Skeletal muscle tissue (tissue), 3 donors: ENCODE measurements at regions not wholly inside any gene's neighbourhood (a gene's known extent, or its start where the extent isn't known, plus 50 kb on each side); places are given as distances from the start of the nearest gene placed in this dataset.

Source experiments
- H3K27ac ChIP-seq: one replicate; pipeline ENCODE4 v1.7.0; 2013; ENCODE audit warnings: mild to moderate bottlenecking, low read depth, low read length, inconsistent platforms
- H3K27me3 ChIP-seq, 3 donors: one replicate each; pipeline ENCODE4 v1.7.0; 2013; ENCODE audit warnings: low read length in 3 of 3; ENCODE audit not compliant: control insufficient read depth in 3 of 3, insufficient read depth in 3 of 3
- H3K36me3 ChIP-seq, 3 donors: one replicate each; pipeline ENCODE4 v1.7.0; 2013; ENCODE audit warnings: low read length in 3 of 3; ENCODE audit not compliant: control insufficient read depth in 3 of 3, insufficient read depth in 3 of 3
- H3K4me1 ChIP-seq, 3 donors: one replicate each; pipeline ENCODE4 v1.7.0; 2013; ENCODE audit warnings: low read length in 3 of 3, mild to moderate bottlenecking in 3 of 3; ENCODE audit not compliant: control insufficient read depth in 3 of 3, insufficient read depth in 3 of 3
- H3K4me3 ChIP-seq, 3 donors: one replicate each; pipeline ENCODE4 v1.7.0; 2013; ENCODE audit warnings: low read length in 3 of 3
- H3K9ac ChIP-seq, 3 donors: one replicate each; pipeline ENCODE4 v1.7.0; 2013; ENCODE audit warnings: low read length in 3 of 3, mild to moderate bottlenecking in 3 of 3, moderate library complexity in 2 of 3, low read depth in 1 of 3
- H3K9me3 ChIP-seq, 3 donors: one replicate each; pipeline ENCODE4 v1.7.0; 2013; ENCODE audit warnings: low read length in 3 of 3; ENCODE audit not compliant: control insufficient read depth in 3 of 3
- donor health status: Osteomylitis.

- Histone ChIP-seq H3K4me3 (no peak overlapping the region), H3K9ac (no peak overlapping the region), H3K36me3 (no peaks in the 10 kb centered on the region), H3K9me3 (no peaks in the 10 kb centered on the region), H3K4me1 (no peaks in the 10 kb centered on the region), H3K27me3 (no peaks in the 10 kb centered on the region), H3K27ac (no peak overlapping the region)
Measured at GRCh38 chr6:121647905-121648304, 212.5 kb downstream of the GJA1 start.

- H3K27ac ChIP-seq: no peak overlapping the region
- H3K36me3 ChIP-seq: no peaks in the 10 kb centered on the region
- peaks cover 0 to 3% (median 3%) of the 10 kb centered on the region in 3 donors for H3K4me1 ChIP-seq
- H3K4me3 ChIP-seq: no peak overlapping the region
- H3K27me3 ChIP-seq: no peaks in the 10 kb centered on the region
- no peak overlapping the region for H3K9ac ChIP-seq
- no peaks in the 10 kb centered on the region for H3K9me3 ChIP-seq
Measured at GRCh38 chr6:121649951-121650350, 214.5 kb downstream of the GJA1 start.

- no peak overlapping the region for H3K9ac ChIP-seq
- H3K9me3 ChIP-seq: no peaks in the 10 kb centered on the region
- H3K4me1 ChIP-seq: peaks cover 0 to 3% (median 3%) of the 10 kb centered on the region in 3 donors
- no peaks in the 10 kb centered on the region for H3K36me3 ChIP-seq
- H3K27ac ChIP-seq: peak overlapping the region; percentile 70
- H3K27me3 ChIP-seq: no peaks in the 10 kb centered on the region
- no peak overlapping the region for H3K4me3 ChIP-seq
Measured at GRCh38 chr6:121651420-121651819, 216.0 kb downstream of the GJA1 start.

- Histone ChIP-seq H3K36me3 (no peaks in the 10 kb centered on the region), H3K4me1 (peaks cover 0 to 3% (median 3%) of the 10 kb centered on the region in 3 donors), H3K9me3 (no peaks in the 10 kb centered on the region), H3K9ac (no peak overlapping the region), H3K27ac (peak overlapping the region; percentile 70), H3K4me3 (no peak overlapping the region), H3K27me3 (no peaks in the 10 kb centered on the region)
Measured at GRCh38 chr6:121652223-121652622, 216.8 kb downstream of the GJA1 start.

- no peak overlapping the region for H3K4me3 ChIP-seq
- peak overlapping the region; percentile 70 for H3K27ac ChIP-seq
- H3K9me3 ChIP-seq: no peaks in the 10 kb centered on the region
- no peaks in the 10 kb centered on the region for H3K36me3 ChIP-seq
- no peaks in the 10 kb centered on the region for H3K27me3 ChIP-seq
- no peak overlapping the region for H3K9ac ChIP-seq
- H3K4me1 ChIP-seq: peaks cover 0 to 3% (median 3%) of the 10 kb centered on the region in 3 donors
Measured at GRCh38 chr6:121652726-121653623, 217.5 kb downstream of the GJA1 start.

GRCh38 chr6:121653624-121654008, 218.2 kb downstream of the GJA1 start:
- Histone ChIP-seq H3K36me3 (no peaks in the 10 kb centered on the region), H3K27ac (peak overlapping the region; percentile 70), H3K9ac (no peak overlapping the region), H3K4me3 (no peak overlapping the region), H3K9me3 (no peaks in the 10 kb centered on the region), H3K4me1 (peaks cover 0 to 3% (median 3%) of the 10 kb centered on the region in 3 donors), H3K27me3 (no peaks in the 10 kb centered on the region)

GRCh38 chr6:121657972-121658371, 222.5 kb downstream of the GJA1 start:
- Histone ChIP-seq H3K9ac (no peak overlapping the region), H3K4me3 (no peak overlapping the region), H3K27ac (no peak overlapping the region), H3K4me1 (peaks cover 0 to 3% (median 3%) of the 10 kb centered on the region in 3 donors), H3K36me3 (no peaks in the 10 kb centered on the region), H3K9me3 (no peaks in the 10 kb centered on the region), H3K27me3 (no peaks in the 10 kb centered on the region)

- Histone ChIP-seq H3K9ac (no peak overlapping the region), H3K27me3 (no peaks in the 10 kb centered on the region), H3K4me3 (no peak overlapping the region), H3K4me1 (no peaks in the 10 kb centered on the region), H3K27ac (no peak overlapping the region), H3K9me3 (no peaks in the 10 kb centered on the region), H3K36me3 (no peaks in the 10 kb centered on the region)
Measured at GRCh38 chr6:121660277-121660676, 224.8 kb downstream of the GJA1 start.

GRCh38 chr6:121663292-121663810, 227.9 kb downstream of the GJA1 start:
- Histone ChIP-seq H3K4me1 (no peaks in the 10 kb centered on the region), H3K27ac (no peak overlapping the region), H3K4me3 (no peak overlapping the region), H3K9ac (no peak overlapping the region), H3K9me3 (no peaks in the 10 kb centered on the region), H3K36me3 (no peaks in the 10 kb centered on the region), H3K27me3 (no peaks in the 10 kb centered on the region)

- H3K4me1 ChIP-seq: no peaks in the 10 kb centered on the region
- no peaks in the 10 kb centered on the region for H3K9me3 ChIP-seq
- no peaks in the 10 kb centered on the region for H3K36me3 ChIP-seq
- H3K9ac ChIP-seq: no peak overlapping the region
- no peaks in the 10 kb centered on the region for H3K27me3 ChIP-seq
- no peak overlapping the region for H3K27ac ChIP-seq
- H3K4me3 ChIP-seq: no peak overlapping the region
Measured at GRCh38 chr6:121664158-121664557, 228.7 kb downstream of the GJA1 start.
